Cerebellar cortex (tissue), 1 donor: ENCODE measurements at regions not wholly inside any gene's neighbourhood (a gene's known extent, or its start where the extent isn't known, plus 50 kb on each side); places are given as distances from the start of the nearest gene placed in this dataset.
"Not testable (repeated sequence)": the region's sequence is repeated elsewhere in the genome, so short reads cannot be mapped to it uniquely, and the experiment has no call there.

ENCODE experiments used
- DNase-seq: peaks from one replicate; pipeline ENCODE4 v3.0.0-alpha.2; 2015; ENCODE audit warnings: low spot score

DNA sequence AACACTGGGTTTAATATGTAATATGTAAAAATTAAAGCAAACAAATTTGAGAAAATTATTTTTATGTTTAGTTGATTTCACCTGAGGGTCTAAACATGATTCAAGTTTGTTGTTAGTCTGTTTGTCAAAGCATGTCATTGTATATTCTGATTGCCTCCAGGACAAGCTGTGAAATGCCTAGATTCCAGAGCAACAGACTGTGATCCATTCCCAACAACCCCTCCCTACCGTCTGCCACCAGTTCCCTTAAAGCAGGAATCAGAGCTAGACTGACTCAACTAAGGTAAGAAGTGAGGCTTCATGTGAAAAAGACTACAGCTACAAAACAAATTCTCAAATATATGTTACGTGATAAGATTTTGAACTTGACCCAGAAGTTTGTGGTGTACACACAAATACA lies 304.2 kb downstream of the RAB38 start:
- no peak for DNase-seq

- DNase-seq: no peak
Measured at GRCh38 chr11:87870086-87870485, 305.2 kb downstream of the RAB38 start.

- DNase-seq: no peak
Measured at GRCh38 chr11:87866951-87867350, 308.3 kb downstream of the RAB38 start.

GRCh38 chr11:87861030-87861429 lies 314.2 kb downstream of the RAB38 start:
- DNase-seq: no peak

DNA sequence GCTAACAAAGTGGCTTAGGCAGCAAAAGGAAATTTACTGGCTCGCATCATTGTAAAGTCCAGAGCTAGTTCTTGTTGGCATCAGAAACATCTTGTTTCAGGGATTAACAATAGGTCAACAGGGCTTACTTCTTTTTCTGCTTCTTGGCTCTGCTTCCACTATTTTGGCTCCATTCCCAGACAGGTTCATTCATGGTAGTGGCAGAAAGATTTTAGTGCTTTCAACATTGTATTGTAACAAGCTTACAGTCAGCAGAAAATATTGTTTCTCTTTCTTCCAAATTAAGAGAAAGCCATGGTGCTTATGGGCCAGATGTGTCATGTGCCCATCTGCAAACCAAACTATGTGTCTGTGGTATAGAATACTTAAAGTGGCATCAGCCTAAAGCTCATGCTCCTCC lies 315.6 kb downstream of the RAB38 start:
- DNase-seq: no peak

DNA sequence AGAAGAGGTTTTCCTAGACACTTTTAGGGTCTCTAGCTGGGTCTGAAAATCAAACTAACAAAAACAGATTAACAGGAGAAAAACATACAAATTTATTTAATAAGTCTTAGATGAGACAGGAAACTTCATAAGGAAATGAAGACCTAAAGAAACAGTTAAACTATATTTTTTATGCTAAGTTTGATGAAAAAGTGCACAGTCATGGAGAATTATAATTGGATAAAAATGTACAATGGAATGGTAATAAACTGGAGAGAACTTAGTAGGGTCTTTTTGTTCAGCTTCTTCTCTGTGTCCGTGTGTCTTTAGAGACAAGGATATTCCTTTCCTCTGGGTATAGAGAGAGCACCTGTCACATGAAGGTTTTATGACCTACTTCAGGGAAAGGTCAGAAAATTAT lies 323.4 kb downstream of the RAB38 start:
- DNase-seq: no peak

- DNase-seq: no peak
Measured at GRCh38 chr11:87851234-87851633, 324.0 kb downstream of the RAB38 start.

DNA sequence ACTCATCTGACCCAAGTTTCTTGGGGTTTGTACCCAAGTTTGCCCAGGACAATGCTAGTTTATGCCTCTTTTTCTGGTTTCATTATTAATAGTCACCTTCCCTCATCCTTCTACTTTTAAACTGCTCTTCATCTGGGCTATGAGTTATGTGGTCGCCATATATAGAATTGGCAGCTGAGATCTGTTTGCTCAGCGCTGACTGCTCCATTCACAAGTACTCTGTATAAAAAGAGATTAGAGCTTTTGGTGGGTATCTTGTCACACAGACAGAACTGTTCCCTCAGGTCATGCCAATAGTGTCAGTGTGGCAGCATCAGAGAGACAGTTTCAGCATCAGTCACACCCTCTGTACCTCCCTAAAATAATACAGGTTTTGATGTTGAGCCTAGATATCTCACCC lies 326.0 kb downstream of the RAB38 start:
- no peak for DNase-seq

GRCh38 chr11:87840786-87841185 lies 334.5 kb downstream of the RAB38 start:
- DNase-seq: no peak

- DNase-seq: no peak
Measured at GRCh38 chr11:87832211-87832610, 343.0 kb downstream of the RAB38 start.

DNA sequence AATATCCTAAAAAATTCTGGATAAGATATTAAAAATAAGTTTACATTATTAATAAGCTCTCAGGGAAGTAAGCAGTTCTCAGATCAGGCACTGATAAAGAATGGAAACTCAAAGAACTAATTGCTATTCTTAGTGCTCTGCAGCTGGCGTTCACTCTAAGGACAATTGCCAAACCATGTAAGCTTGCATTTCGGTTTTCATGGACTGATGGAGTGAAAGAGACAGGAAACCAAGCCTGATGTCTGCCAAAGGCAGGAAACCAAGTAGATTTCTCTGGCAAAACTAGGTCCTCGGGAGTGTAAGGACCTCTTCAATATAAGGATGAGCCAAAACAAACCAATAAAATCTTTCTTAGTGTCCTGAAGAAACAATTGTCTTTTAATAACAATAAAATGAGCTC lies 355.2 kb downstream of the RAB38 start:
- DNase-seq: no peak

GRCh38 chr11:87819151-87819550 lies 356.1 kb downstream of the RAB38 start:
- no peak for DNase-seq

GRCh38 chr11:87812571-87813365 lies 362.5 kb downstream of the RAB38 start:
- DNase-seq: no peak

GRCh38 chr11:87810486-87810885 lies 364.8 kb downstream of the RAB38 start:
- no peak for DNase-seq

DNA sequence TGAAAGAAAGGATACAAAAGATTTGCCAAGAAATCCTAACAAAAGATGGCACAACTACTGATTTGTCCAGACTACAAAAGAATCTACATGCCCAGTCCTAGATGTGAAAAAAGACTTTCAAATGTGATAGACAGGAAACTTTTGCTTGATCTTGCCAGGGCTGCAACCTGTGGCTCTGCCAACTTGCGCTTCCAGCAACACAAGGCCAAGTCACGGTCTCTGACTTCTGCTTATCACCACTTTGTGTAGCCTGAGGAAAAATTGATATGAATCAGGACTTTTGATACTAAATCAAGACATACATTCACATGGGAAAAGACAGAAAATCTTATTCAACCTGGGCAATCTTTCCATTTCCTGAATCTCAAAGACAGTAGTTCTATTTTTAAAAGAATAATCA lies 366.0 kb downstream of the RAB38 start:
- no peak for DNase-seq

DNA sequence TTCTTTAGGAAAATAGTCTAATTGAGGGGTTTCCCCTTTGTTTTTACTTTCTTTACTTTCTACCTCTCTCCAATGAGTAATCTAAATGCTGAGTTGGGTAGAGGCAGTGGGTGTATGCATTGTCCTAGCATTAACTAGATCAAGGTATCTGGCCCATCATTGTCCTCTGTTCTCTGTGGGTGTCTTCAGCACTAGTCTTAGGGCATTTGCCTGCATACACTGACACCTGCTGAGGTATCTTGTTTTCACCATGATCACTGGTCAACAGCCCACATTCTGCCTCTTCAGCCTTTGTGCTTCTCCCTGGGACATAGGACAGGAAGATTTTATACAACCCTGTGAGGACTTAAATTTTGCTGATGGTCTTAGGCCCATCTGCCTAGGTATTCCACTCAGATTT lies 371.1 kb downstream of the RAB38 start:
- DNase-seq: no peak

- DNase-seq: no peak
Measured at GRCh38 chr11:87803748-87804147, 371.5 kb downstream of the RAB38 start.

DNA sequence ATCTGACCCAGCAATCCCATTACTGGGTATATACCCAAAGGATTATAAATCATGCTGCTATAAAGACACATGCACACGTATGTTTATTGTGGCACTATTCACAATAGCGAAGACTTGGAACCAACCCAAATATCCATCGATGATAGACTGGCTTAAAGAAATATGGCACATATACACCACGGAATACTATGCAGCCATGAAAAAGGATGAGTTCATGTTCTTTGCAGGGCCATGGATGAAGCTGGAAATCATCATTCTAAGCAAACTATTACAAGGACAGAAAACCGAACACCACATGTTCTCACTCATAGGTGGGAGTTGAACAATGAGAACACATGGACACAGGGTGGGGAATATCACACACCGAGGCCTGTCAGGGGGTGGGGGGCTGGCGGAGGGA lies 390.4 kb downstream of the RAB38 start:
- not testable (repeated sequence) for DNase-seq

- DNase-seq: no peak
Measured at GRCh38 chr11:87780068-87780413, 395.2 kb downstream of the RAB38 start.

DNA sequence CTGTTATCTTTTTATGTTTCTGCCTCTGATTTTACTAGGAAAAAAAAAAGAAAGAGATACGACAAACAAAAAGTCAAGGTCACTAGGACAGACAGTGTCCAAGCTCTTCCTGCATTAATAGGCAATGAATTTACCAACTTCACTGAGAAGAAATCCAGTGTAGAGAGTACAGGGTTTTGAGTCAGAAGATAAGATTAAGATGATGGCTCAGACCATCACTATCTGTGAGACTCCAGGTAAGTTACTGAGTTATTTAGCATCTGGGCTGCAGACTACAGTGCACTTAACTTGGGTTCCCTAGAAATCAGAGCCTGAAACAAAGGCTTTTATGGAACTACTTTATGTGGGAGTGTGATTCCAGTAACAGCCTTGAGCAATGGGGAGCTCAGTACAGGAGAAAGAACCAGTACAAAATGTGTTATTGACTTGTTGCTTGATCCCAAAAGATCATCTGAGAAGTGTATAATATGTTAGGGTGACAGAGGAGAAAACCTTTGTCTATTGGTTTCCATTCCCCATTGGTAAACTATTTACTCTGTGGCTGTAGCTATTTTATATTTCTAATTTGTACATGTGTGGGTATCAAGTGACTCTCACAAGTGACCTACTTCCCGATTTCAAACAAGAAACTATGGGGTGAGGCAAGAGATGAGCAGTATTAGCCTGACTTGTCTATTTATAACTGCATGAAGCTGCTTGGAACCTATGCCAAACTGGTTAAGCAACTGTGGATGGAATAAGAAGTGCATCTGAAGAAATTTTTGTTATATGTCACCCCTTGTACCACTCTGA lies 395.8 kb downstream of the RAB38 start:
- no peak for DNase-seq

- no peak for DNase-seq
Measured at GRCh38 chr11:87778357-87778756, 396.9 kb downstream of the RAB38 start.

GRCh38 chr11:87775036-87775435 lies 400.2 kb downstream of the RAB38 start:
- no peak for DNase-seq

DNA sequence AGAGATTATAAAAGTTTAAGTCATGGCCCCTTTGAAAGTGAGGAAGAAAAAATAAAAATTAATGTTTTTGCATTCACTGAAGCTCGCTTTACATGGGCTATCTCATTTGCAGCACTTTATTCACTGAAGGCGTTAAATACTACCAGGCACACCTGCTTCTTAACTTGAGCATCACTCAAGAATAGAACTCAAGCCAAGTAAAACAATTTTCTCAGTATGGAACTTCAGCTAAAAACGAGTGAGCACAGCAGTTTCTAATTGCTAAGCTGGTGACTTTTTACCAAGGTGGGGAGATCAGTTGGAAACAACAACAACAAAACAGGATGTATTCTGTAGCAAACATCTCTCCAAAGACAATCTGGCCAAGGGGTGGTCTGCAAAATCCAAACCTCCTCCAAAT lies 405.6 kb downstream of the RAB38 start:
- no peak for DNase-seq

DNA sequence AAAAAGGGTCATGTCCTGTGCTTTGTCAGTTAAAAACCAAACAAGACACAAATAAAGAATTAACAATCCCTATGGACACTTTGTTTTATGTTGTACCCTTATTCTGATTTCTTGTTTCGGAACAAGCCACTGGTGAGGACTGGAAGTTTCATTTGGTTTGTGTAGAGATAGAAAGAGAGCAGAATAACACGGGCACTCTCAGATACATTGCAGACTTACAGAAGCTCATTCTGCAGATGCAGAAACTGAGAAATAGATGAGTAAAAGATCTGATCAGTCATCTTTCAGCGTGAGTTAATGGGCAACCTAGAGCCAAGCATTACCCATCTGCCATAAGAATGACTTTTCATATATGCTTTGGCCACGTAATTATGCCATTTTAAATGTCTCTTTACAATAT lies 407.6 kb downstream of the RAB38 start:
- no peak for DNase-seq
